HepG2 (cell line): ENCODE measurements at regions not wholly inside any gene's neighbourhood (a gene's known extent, or its start where the extent isn't known, plus 50 kb on each side); places are given as distances from the start of the nearest gene placed in this dataset.

Experiments
- HNF4G ChIP-seq, 2 experiments: sonication (generic) in 1 of 2; formaldehyde crosslinking in 1 of 2; IDR thresholded peaks; 2 replicates each; pipeline versions ENCODE4 v1.4.0 to v1.6.1; 2011 to 2020; ENCODE audit warnings: borderline replicate concordance in 2 of 2, low read depth in 2 of 2, mild to moderate bottlenecking in 2 of 2, low read length in 1 of 2, missing genetic modification reagents in 1 of 2, moderate library complexity in 1 of 2
- MAF1 ChIP-seq: sonication (generic); formaldehyde crosslinking; IDR thresholded peaks from 2 replicates; pipeline ENCODE4 v1.5.0; 2020; ENCODE audit warnings: missing genetic modification reagents, borderline replicate concordance
- POLR2AphosphoS2 ChIP-seq: IDR thresholded peaks from 2 replicates; pipeline ENCODE4 v1.6.1; 2011; ENCODE audit warnings: low read depth, low read length, improper control_type of control experiment
- TBX2 ChIP-seq: sonication (generic); formaldehyde crosslinking; IDR thresholded peaks from 2 replicates; pipeline ENCODE4 v1.5.0; 2020; ENCODE audit warnings: missing genetic modification reagents, mild to moderate bottlenecking, borderline replicate concordance
- ZNF547 ChIP-seq: sonication (generic); formaldehyde crosslinking; IDR thresholded peaks from 2 replicates; pipeline ENCODE4 v1.5.1; 2020; ENCODE audit warnings: mild to moderate bottlenecking, missing genetic modification reagents
- ZNF629 ChIP-seq: sonication (generic); formaldehyde crosslinking; conservative IDR thresholded peaks from 2 replicates; pipeline ENCODE4 v1.5.0; 2020; ENCODE audit warnings: missing genetic modification reagents
- TF ChIP-seq, protein P1 (sequence below), 2 experiments: fragments of 450-650 bp in 1 of 2; sonication (generic) in 1 of 2; formaldehyde crosslinking in 1 of 2; IDR thresholded peaks; 2 replicates each; pipeline versions ENCODE4 v1.6.1 to v1.8.0; 2016 to 2022; ENCODE audit warnings: antibody characterized with exemption in 1 of 2, mild to moderate bottlenecking in 1 of 2, missing genetic modification reagents in 1 of 2
- TF ChIP-seq, protein P2 (sequence below): sonication (generic); formaldehyde crosslinking; IDR thresholded peaks from 2 replicates; pipeline ENCODE4 v1.4.0; 2020; ENCODE audit warnings: missing genetic modification reagents, mild to moderate bottlenecking, borderline replicate concordance
- TF ChIP-seq, protein P3 (sequence below): IDR thresholded peaks from 2 replicates; pipeline ENCODE4 v1.6.1; 2016; ENCODE audit warnings: missing compliant biosample characterization, missing genetic modification reagents, borderline replicate concordance
- TF ChIP-seq, protein P4 (sequence below): IDR thresholded peaks from 2 replicates; pipeline ENCODE4 v1.4.0; 2020; ENCODE audit warnings: mild to moderate bottlenecking, missing genetic modification reagents

DNA sequence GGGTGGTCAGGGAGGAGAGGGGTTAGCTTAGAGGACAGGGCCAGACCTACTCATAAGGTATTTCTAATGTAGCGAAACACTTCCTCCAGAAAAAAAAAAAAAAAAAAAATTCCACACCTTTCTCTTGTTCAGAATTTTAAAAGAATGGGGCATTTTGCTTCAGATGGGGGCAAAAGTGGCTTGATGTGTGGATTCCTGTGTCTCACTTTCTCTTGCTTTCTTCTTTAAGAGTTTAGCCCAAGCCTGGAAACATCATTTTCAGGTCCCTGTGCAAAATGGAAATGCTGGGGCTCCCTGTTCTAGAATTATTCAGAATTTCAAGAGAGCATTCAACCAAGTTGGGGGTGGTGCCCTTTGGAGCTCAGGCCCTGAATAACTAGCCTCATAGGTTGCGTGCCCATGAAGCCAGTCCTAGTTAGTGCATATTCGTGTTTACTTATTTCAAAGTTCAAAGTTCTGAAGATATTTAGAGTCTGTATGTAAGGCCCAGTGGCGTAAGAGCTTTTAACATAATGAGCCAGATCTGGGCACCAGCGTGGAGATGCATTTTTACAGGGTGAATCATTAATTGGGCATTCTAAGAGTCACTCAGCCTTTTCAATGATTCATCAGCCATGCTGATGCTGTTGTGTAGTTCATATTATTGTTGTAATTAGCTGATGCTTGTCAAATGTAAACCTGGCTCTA is 104.5 kb downstream of the RPLP1 start (continued):
- TF ChIP-seq, protein P1, sequence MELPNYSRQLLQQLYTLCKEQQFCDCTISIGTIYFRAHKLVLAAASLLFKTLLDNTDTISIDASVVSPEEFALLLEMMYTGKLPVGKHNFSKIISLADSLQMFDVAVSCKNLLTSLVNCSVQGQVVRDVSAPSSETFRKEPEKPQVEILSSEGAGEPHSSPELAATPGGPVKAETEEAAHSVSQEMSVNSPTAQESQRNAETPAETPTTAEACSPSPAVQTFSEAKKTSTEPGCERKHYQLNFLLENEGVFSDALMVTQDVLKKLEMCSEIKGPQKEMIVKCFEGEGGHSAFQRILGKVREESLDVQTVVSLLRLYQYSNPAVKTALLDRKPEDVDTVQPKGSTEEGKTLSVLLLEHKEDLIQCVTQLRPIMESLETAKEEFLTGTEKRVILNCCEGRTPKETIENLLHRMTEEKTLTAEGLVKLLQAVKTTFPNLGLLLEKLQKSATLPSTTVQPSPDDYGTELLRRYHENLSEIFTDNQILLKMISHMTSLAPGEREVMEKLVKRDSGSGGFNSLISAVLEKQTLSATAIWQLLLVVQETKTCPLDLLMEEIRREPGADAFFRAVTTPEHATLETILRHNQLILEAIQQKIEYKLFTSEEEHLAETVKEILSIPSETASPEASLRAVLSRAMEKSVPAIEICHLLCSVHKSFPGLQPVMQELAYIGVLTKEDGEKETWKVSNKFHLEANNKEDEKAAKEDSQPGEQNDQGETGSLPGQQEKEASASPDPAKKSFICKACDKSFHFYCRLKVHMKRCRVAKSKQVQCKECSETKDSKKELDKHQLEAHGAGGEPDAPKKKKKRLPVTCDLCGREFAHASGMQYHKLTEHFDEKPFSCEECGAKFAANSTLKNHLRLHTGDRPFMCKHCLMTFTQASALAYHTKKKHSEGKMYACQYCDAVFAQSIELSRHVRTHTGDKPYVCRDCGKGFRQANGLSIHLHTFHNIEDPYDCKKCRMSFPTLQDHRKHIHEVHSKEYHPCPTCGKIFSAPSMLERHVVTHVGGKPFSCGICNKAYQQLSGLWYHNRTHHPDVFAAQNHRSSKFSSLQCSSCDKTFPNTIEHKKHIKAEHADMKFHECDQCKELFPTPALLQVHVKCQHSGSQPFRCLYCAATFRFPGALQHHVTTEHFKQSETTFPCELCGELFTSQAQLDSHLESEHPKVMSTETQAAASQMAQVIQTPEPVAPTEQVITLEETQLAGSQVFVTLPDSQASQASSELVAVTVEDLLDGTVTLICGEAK (IDR thresholded peaks at IDR 0.05), result no peak
- TF ChIP-seq, protein P1 (CRISPR knock-in tag; IDR thresholded peaks at IDR 0.05), result no peak
- TF ChIP-seq MAF1 (CRISPR knock-in tag) (no peak), ZNF629 (CRISPR knock-in tag) (no peak), TBX2 (no peak), HNF4G (IDR thresholded peaks at IDR 0.05; ENCODE audit: borderline replicate concordance, low read depth, low read length) (no peak), HNF4G (CRISPR knock-in tag; IDR thresholded peaks at IDR 0.05; ENCODE audit: borderline replicate concordance, low read depth) (no peak), ZNF547 (CRISPR knock-in tag) (no peak), POLR2AphosphoS2 (no peak)
- TF ChIP-seq, protein P2, sequence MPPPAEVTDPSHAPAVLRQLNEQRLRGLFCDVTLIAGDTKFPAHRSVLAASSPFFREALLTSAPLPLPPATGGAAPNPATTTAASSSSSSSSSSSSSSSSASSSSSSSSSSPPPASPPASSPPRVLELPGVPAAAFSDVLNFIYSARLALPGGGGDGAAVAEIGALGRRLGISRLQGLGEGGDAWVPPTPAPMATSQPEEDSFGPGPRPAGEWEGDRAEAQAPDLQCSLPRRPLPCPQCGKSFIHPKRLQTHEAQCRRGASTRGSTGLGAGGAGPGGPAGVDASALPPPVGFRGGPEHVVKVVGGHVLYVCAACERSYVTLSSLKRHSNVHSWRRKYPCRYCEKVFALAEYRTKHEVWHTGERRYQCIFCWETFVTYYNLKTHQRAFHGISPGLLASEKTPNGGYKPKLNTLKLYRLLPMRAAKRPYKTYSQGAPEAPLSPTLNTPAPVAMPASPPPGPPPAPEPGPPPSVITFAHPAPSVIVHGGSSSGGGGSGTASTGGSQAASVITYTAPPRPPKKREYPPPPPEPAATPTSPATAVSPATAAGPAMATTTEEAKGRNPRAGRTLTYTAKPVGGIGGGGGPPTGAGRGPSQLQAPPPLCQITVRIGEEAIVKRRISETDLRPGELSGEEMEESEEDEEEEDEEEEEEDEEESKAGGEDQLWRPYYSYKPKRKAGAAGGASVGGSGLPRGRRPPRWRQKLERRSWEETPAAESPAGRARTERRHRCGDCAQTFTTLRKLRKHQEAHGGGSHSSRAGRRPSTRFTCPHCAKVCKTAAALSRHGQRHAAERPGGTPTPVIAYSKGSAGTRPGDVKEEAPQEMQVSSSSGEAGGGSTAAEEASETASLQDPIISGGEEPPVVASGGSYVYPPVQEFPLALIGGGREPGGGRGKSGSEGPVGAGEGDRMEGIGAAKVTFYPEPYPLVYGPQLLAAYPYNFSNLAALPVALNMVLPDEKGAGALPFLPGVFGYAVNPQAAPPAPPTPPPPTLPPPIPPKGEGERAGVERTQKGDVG, result no peak
- TF ChIP-seq, protein P3, sequence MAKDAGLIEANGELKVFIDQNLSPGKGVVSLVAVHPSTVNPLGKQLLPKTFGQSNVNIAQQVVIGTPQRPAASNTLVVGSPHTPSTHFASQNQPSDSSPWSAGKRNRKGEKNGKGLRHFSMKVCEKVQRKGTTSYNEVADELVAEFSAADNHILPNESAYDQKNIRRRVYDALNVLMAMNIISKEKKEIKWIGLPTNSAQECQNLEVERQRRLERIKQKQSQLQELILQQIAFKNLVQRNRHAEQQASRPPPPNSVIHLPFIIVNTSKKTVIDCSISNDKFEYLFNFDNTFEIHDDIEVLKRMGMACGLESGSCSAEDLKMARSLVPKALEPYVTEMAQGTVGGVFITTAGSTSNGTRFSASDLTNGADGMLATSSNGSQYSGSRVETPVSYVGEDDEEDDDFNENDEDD (CRISPR knock-in tag), result no peak
- TF ChIP-seq, protein P4, sequence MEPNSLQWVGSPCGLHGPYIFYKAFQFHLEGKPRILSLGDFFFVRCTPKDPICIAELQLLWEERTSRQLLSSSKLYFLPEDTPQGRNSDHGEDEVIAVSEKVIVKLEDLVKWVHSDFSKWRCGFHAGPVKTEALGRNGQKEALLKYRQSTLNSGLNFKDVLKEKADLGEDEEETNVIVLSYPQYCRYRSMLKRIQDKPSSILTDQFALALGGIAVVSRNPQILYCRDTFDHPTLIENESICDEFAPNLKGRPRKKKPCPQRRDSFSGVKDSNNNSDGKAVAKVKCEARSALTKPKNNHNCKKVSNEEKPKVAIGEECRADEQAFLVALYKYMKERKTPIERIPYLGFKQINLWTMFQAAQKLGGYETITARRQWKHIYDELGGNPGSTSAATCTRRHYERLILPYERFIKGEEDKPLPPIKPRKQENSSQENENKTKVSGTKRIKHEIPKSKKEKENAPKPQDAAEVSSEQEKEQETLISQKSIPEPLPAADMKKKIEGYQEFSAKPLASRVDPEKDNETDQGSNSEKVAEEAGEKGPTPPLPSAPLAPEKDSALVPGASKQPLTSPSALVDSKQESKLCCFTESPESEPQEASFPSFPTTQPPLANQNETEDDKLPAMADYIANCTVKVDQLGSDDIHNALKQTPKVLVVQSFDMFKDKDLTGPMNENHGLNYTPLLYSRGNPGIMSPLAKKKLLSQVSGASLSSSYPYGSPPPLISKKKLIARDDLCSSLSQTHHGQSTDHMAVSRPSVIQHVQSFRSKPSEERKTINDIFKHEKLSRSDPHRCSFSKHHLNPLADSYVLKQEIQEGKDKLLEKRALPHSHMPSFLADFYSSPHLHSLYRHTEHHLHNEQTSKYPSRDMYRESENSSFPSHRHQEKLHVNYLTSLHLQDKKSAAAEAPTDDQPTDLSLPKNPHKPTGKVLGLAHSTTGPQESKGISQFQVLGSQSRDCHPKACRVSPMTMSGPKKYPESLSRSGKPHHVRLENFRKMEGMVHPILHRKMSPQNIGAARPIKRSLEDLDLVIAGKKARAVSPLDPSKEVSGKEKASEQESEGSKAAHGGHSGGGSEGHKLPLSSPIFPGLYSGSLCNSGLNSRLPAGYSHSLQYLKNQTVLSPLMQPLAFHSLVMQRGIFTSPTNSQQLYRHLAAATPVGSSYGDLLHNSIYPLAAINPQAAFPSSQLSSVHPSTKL (CRISPR knock-in tag), result peak; percentile 61
